PC-3 (cell line): ENCODE measurements at regions not wholly inside any gene's neighbourhood (a gene's known extent, or its start where the extent isn't known, plus 50 kb on each side); places are given as distances from the start of the nearest gene placed in this dataset.

ENCODE experiments used
- EZH2 ChIP-seq: fragments of 300-600 bp; sonication (generic); IDR thresholded peaks from one replicate; pipeline ENCODE4 v1.6.1; 2017; ENCODE audit warnings: antibody characterized with exemption, mild to moderate bottlenecking, low read length; ENCODE audit not compliant: unreplicated experiment
- EZH2phosphoT487 ChIP-seq: fragments of 300-600 bp; sonication (generic); IDR thresholded peaks from 2 replicates; pipeline ENCODE4 v1.6.1; 2018; ENCODE audit warnings: mild to moderate bottlenecking, antibody characterized with exemption, low read length, borderline replicate concordance
- TF ChIP-seq, protein P1 (sequence below): fragments of 300-600 bp; sonication (generic); conservative IDR thresholded peaks from 2 replicates; pipeline ENCODE4 v1.5.1; 2017; ENCODE audit warnings: antibody characterized with exemption, low read depth, mild to moderate bottlenecking, low read length

DNA sequence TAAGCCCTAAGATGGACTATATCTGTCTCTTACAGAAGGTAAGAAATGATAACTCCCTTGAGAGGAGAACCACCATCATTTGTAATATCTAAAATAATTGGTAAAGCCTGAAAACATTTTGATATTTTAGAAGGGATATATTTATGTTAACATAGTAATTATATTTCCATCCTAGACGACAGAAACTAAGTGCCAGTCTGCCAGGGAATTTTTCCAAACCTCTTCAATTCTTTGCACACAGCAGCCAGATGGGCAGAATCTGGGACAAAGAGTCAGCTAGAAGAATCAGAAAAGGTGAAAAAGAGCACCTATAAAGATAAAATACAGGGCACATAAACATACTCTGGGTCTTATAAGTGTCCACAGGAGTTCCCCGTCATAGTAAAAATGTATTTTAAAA is 70.0 kb upstream of the CBLB start:
- TF ChIP-seq, protein P1, sequence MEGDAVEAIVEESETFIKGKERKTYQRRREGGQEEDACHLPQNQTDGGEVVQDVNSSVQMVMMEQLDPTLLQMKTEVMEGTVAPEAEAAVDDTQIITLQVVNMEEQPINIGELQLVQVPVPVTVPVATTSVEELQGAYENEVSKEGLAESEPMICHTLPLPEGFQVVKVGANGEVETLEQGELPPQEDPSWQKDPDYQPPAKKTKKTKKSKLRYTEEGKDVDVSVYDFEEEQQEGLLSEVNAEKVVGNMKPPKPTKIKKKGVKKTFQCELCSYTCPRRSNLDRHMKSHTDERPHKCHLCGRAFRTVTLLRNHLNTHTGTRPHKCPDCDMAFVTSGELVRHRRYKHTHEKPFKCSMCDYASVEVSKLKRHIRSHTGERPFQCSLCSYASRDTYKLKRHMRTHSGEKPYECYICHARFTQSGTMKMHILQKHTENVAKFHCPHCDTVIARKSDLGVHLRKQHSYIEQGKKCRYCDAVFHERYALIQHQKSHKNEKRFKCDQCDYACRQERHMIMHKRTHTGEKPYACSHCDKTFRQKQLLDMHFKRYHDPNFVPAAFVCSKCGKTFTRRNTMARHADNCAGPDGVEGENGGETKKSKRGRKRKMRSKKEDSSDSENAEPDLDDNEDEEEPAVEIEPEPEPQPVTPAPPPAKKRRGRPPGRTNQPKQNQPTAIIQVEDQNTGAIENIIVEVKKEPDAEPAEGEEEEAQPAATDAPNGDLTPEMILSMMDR, result no peak
- TF ChIP-seq EZH2, result no peak
- TF ChIP-seq EZH2phosphoT487, result no peak
